ENCODE measurements at regions not wholly inside any gene's neighbourhood (a gene's known extent, or its start where the extent isn't known, plus 50 kb on each side); places are given as distances from the start of the nearest gene placed in this dataset.

DNA sequence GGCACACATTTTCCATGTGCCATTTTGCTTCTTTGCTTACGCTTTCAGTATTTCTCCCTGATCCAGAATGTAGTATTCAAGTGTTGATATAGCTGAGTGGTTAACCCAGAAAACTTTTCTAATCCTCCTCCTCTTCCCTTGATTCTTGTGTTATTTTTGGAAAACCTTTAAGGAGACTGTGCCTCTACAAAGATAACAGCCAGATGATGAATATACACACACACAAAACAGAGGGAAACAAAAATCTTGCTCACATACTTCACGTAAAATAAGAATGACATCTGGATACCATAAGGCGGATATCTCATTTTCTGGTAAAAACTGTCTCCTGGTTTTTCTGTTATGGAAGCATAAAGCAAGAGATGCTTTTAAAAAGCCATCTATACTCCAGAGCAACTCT is 295.8 kb upstream of the THBS1 start:
- no peaks in the 10 kb centered on the region for H3K9me3 ChIP-seq (replicated peaks; ENCODE audit: control insufficient read depth, insufficient read depth, low read length)
- DNase-seq (ENCODE audit: low read depth, low spot score) (no peak), FAIRE-seq (no peak)
- H3K4me2 ChIP-seq (ENCODE audit: insufficient read depth, low read length) = no peak overlapping the region
- no peak overlapping the region for H3K27ac ChIP-seq (ENCODE audit: insufficient read depth, low read depth, low read length)
- no peak overlapping the region for H3K4me3 ChIP-seq (replicated peaks in 1 of 3; ENCODE audit: insufficient read depth in 1 of 3, low read depth in 1 of 3, low read length in 3 of 3)
- H3K9me1 ChIP-seq (replicated peaks; ENCODE audit: control insufficient read depth, extremely low read depth, insufficient read depth, low read length) = no peaks in the 10 kb centered on the region
- H4K20me1 ChIP-seq (replicated peaks; ENCODE audit: control insufficient read depth, extremely low read depth, insufficient read depth, low read length) = no peaks in the 10 kb centered on the region
- TF ChIP-seq MYC (IDR thresholded peaks at IDR 0.05; ENCODE audit: low read depth, low read length) = no peak
- no peak for TF ChIP-seq FOS (IDR thresholded peaks at IDR 0.05; ENCODE audit: borderline replicate concordance, insufficient read depth, low read length)
- TF ChIP-seq GATA2 (IDR thresholded peaks at IDR 0.05; ENCODE audit: insufficient read depth, insufficient read length, low read depth, low read length) = no peak
- no peak overlapping the region for H2AFZ ChIP-seq (ENCODE audit: low read depth, low read length)
- dilution Hi-C loops (cut with MboI; ENCODE audit: extremely low pct_ligation_motif_present, low sequenced_read_pairs) = no loop called here
- ChIA-PET CTCF (no interaction called here), POLR2A (no interaction called here)
- no peaks in the 10 kb centered on the region for H3K27me3 ChIP-seq (ENCODE audit: control insufficient read depth in 2 of 2, insufficient read depth in 2 of 2, low read length in 2 of 2)
- intact Hi-C loops (cut with micrococcal nuclease) = no loop called here
- H3K4me1 ChIP-seq (ENCODE audit: control insufficient read depth, extremely low read depth, insufficient read depth, low read length) = peaks cover 33% of the 10 kb centered on the region
- H3K9ac ChIP-seq (replicated peaks; ENCODE audit: extremely low read depth, insufficient read depth, low read length) = no peak overlapping the region
- H3K36me3 ChIP-seq (ENCODE audit: control insufficient read depth in 2 of 2, extremely low read depth in 1 of 2, insufficient read depth in 2 of 2, low read length in 2 of 2) = no peaks in the 10 kb centered on the region
- no peaks in the 10 kb centered on the region for H3K79me2 ChIP-seq (ENCODE audit: control insufficient read depth, insufficient read depth, low read length)
- BruUV-seq (replicated peaks) = no TSS peak

DNA sequence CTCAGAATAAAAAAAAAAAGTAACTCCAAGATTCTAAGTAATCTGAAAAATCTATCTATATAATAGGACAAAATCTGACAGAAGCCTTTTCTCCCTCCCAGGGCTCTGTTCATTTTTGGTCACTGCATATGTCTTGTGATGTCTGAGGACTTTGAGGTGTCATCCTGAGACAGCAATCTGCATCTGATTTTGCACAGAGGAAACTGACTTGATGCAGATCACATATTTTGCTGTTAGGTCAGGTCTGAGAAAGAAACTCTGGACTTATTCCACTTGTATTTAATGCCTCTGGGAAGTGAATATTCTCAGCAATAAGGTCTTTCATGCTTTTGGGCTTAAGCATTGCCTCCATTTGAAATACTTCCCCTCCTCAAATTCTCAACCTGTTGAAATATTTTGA is 295.2 kb upstream of the THBS1 start:
- Histone ChIP-seq H4K20me1 (replicated peaks; ENCODE audit: control insufficient read depth, extremely low read depth, insufficient read depth, low read length) (no peaks in the 10 kb centered on the region), H3K9ac (replicated peaks; ENCODE audit: extremely low read depth, insufficient read depth, low read length) (no peak overlapping the region), H3K4me3 (replicated peaks in 1 of 3; ENCODE audit: insufficient read depth in 1 of 3, low read depth in 1 of 3, low read length in 3 of 3) (no peak overlapping the region), H3K9me3 (replicated peaks; ENCODE audit: control insufficient read depth, insufficient read depth, low read length) (no peaks in the 10 kb centered on the region), H3K9me1 (replicated peaks; ENCODE audit: control insufficient read depth, extremely low read depth, insufficient read depth, low read length) (no peaks in the 10 kb centered on the region), H3K27ac (ENCODE audit: insufficient read depth, low read depth, low read length) (no peak overlapping the region), H3K36me3 (ENCODE audit: control insufficient read depth in 2 of 2, extremely low read depth in 1 of 2, insufficient read depth in 2 of 2, low read length in 2 of 2) (no peaks in the 10 kb centered on the region), H3K4me2 (ENCODE audit: insufficient read depth, low read length) (no peak overlapping the region), H3K4me1 (ENCODE audit: control insufficient read depth, extremely low read depth, insufficient read depth, low read length) (peaks cover 32% of the 10 kb centered on the region), H3K79me2 (ENCODE audit: control insufficient read depth, insufficient read depth, low read length) (no peaks in the 10 kb centered on the region), H2AFZ (ENCODE audit: low read depth, low read length) (no peak overlapping the region), H3K27me3 (ENCODE audit: control insufficient read depth in 2 of 2, insufficient read depth in 2 of 2, low read length in 2 of 2) (no peaks in the 10 kb centered on the region)
- TF ChIP-seq, protein P1, sequence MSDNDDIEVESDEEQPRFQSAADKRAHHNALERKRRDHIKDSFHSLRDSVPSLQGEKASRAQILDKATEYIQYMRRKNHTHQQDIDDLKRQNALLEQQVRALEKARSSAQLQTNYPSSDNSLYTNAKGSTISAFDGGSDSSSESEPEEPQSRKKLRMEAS (IDR thresholded peaks at IDR 0.05; ENCODE audit: insufficient read depth, insufficient read length) = no peak
- no peak for TF ChIP-seq MYC (IDR thresholded peaks at IDR 0.05; ENCODE audit: low read depth, low read length)
- TF ChIP-seq POLR2AphosphoS5 (IDR thresholded peaks at IDR 0.05; ENCODE audit: insufficient read depth, low read depth, low read length) = no peak
- no peak for TF ChIP-seq FOS (IDR thresholded peaks at IDR 0.05; ENCODE audit: borderline replicate concordance, insufficient read depth, low read length)
- no peak for TF ChIP-seq GATA2 (IDR thresholded peaks at IDR 0.05; ENCODE audit: insufficient read depth, insufficient read length, low read depth, low read length)
- TF ChIP-seq JUN (IDR thresholded peaks at IDR 0.05; ENCODE audit: borderline replicate concordance, insufficient read depth, insufficient read length, low read depth) = no peak
- TF ChIP-seq EZH2 (IDR thresholded peaks at IDR 0.05; ENCODE audit: borderline replicate concordance, low read depth, low read length, severe bottlenecking) = no peak
- no peak for TF ChIP-seq POLR2A (IDR thresholded peaks at IDR 0.05; ENCODE audit: low read depth, low read length)
- TF ChIP-seq, protein P2, sequence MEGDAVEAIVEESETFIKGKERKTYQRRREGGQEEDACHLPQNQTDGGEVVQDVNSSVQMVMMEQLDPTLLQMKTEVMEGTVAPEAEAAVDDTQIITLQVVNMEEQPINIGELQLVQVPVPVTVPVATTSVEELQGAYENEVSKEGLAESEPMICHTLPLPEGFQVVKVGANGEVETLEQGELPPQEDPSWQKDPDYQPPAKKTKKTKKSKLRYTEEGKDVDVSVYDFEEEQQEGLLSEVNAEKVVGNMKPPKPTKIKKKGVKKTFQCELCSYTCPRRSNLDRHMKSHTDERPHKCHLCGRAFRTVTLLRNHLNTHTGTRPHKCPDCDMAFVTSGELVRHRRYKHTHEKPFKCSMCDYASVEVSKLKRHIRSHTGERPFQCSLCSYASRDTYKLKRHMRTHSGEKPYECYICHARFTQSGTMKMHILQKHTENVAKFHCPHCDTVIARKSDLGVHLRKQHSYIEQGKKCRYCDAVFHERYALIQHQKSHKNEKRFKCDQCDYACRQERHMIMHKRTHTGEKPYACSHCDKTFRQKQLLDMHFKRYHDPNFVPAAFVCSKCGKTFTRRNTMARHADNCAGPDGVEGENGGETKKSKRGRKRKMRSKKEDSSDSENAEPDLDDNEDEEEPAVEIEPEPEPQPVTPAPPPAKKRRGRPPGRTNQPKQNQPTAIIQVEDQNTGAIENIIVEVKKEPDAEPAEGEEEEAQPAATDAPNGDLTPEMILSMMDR (IDR thresholded peaks at IDR 0.05; ENCODE audit: extremely low read depth in 1 of 2, insufficient read depth in 1 of 2, low read depth in 1 of 2, low read length in 2 of 2) = no peak
- FAIRE-seq (no peak), DNase-seq (ENCODE audit: low read depth, low spot score) (no peak)
- no TSS peak for BruUV-seq (replicated peaks)
- ChIA-PET CTCF (no interaction called here), POLR2A (no interaction called here)
- dilution Hi-C loops (cut with MboI; ENCODE audit: extremely low pct_ligation_motif_present, low sequenced_read_pairs) = no loop called here
- intact Hi-C loops (cut with micrococcal nuclease) = no loop called here

All from endothelial cell of umbilical vein (primary cell).